GM19463 (cell line): ENCODE measurements at regions not wholly inside any gene's neighbourhood (a gene's known extent, or its start where the extent isn't known, plus 50 kb on each side); places are given as distances from the start of the nearest gene placed in this dataset.
"Not testable (repeated sequence)": the region's sequence is repeated elsewhere in the genome, so short reads cannot be mapped to it uniquely, and the experiment has no call there.

Experiments used
- ATAC-seq: cut with Tn5 transposase; IDR thresholded peaks from one replicate; pipeline ENCODE4 v1.9.1; 2021; ENCODE audit warnings: mild to moderate bottlenecking, moderate library complexity; ENCODE audit not compliant: unreplicated experiment

GRCh38 chr1:29634746-29635335, 398.5 kb downstream of the PTPRU start:
- no peak for ATAC-seq

- ATAC-seq = no peak
Observed at GRCh38 chr1:29634324-29634723, 398.0 kb downstream of the PTPRU start.

- ATAC-seq = no peak
Observed at GRCh38 chr1:29633771-29634170, 397.4 kb downstream of the PTPRU start.

- no peak for ATAC-seq
Observed at GRCh38 chr1:29632806-29633615, 396.7 kb downstream of the PTPRU start.

- ATAC-seq = no peak
Observed at GRCh38 chr1:29631836-29632805, 395.8 kb downstream of the PTPRU start.

DNA sequence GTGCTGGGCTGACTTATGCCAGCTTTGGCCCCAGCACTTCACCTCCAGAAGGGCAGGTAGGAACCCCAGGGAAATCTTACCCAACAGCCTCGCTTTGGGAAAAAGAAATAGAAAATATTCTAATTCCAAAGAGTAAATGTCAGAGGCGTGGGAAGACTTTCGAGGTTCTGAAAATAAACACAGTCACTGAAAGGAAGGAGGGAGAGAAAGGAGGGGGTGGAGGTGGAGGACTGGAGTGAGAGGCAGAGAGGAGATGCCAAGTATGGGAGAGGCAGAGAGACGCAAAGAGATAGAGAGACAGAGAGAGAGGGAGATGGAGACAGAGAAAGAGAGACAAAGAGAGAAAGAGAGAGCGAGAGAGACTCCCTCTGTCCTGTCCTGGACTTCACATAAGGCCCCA, 395.0 kb downstream of the PTPRU start:
- ATAC-seq = no peak

DNA sequence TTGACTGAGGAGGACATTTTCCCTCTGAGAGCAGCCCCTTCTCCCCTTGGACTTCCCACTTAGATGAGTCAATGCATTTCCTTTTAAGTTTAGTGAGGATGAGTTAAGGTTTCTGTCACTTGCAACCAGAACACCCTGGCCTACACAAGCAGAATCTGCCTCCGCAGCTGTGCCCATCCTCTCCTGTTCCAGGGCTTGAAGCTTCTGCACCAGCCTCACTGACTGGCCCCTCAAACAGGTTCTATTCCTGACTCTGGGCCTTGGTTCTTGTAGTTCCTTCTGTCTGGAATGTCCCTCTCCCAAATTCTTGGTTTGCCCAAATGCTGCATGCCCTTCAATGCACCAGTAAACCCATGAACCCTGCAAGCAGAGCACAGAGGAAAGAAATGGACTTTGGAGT, 394.4 kb downstream of the PTPRU start:
- no peak for ATAC-seq

DNA sequence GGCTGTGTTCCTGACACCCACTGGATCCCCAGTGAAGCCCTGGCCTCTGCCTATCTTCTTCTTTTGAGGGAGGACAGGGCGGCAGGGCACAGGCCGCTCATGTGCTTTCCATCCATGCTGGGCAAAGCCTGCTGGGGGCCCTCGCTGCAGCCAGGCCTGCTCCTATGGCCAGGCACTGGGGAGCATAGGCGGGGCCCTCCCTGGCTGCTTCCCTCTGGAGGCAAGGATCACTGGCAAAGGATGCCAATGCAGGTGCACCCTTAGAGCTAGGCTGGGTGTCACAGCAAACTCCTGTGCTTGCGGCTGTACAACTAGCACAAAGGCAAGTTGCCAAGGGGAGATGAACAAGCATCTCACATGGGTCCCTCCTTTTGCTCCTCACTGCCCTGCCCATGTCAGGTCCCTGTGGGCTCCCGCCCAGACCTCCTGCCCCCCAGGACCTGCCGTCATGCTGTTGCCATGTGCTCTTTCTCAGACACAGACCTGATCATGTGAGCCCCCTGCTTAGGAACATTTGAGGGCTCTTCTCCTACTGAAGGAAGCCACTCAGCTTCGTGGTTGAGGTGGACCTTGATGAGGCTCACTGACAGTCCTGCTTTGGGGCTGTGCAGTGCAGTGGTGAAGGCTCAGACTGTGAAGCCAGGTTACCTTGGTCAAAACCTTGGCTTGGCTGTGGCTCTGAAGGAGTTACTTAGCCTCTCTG, 393.6 kb downstream of the PTPRU start:
- ATAC-seq = no peak

- ATAC-seq = no peak
Observed at GRCh38 chr1:29629401-29629800, 393.1 kb downstream of the PTPRU start.

GRCh38 chr1:29628190-29628589, 391.9 kb downstream of the PTPRU start:
- no peak for ATAC-seq

- no peak for ATAC-seq
Observed at GRCh38 chr1:29626726-29627125, 390.4 kb downstream of the PTPRU start.

DNA sequence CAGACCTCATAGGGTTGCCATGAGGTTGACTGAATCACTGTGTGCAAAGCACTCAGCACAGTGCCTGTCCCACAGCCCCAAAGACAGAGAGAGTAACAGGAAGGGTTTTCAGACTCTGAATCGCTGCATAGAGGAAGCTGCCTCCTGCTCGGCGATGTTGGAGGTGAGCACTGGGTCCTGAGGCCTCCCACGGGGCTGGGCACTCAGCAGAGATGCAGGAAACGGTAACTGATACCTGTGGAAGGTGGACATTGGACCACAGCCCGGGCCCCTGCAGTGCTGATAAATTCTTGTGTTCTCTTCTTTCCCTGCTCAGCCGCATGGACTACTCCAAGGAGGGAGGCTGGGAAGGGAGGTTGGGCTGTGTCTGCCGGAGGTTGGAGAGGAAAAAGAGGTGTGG, 389.7 kb downstream of the PTPRU start:
- ATAC-seq = no peak

DNA sequence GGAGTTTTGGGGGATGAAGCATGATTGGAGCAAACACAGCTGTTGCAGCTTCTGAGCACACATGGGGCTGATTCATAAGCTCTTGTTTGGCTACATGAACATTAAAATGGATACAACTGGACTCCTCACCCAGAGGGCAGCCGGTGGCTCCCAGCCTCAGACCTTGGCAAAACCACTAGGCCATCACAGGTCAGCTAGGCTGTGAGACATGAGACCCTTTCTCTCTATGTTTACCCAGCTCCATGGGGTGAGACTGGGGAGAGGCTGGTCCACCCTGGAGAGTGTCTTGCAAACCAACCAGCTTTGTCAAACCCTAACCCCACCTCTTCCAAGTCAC, 388.7 kb downstream of the PTPRU start:
- ATAC-seq = no peak

DNA sequence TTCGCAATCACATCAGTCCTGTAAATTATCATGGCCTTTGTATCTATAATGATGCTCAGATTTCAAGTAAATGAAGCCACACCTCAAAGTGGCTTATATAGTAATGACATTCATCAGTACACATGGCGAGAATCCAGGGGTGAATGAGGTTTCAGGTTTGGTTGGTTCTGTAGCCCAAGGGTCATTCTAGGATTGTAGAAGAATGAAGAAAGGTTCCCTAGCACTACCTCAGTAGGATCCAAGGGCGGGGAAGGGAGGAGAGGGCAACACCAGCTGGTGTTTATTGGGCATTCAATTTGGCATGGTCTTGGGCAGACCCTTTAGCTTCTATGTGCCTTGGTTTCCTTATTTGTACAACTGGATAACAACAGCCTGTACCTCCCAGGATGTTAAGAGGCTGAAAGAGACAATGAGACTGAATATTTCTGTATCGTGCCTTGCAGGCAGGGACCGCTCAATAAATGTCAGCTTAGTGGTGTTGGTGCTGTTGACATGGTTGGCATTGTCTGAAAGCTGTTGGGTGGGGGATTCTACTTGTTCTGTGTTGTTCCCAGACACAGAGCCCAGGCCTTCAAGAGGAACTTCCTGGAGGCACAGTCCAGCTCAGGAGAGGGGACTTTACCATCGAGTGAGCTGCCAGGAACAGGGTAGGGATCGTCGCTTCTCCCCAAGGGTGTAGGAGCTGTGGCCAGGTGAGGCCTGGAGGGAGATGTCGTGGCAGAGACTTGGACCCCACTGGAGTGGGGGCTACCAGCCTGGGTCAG, 388.2 kb downstream of the PTPRU start:
- no peak for ATAC-seq

DNA sequence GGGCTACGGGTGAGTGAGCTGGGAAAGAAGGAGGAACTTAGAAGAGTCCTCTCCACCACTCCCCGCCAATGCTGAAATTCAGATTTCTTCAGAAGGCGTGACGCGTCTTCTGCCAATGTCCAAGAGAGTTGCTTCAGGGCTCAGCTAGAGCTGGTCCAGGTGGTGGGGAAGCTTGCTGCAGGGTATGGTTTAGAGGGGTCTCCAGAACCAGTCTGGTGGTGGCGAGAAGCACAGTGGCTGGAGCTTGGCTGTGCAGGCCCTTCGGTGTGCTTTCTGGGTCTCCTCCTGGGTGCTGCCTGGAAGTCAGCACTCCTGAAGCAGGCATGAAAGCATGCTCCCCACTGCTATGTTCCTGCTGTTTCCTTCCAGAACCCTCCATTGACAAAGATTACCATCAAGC, 387.2 kb downstream of the PTPRU start:
- ATAC-seq = no peak

DNA sequence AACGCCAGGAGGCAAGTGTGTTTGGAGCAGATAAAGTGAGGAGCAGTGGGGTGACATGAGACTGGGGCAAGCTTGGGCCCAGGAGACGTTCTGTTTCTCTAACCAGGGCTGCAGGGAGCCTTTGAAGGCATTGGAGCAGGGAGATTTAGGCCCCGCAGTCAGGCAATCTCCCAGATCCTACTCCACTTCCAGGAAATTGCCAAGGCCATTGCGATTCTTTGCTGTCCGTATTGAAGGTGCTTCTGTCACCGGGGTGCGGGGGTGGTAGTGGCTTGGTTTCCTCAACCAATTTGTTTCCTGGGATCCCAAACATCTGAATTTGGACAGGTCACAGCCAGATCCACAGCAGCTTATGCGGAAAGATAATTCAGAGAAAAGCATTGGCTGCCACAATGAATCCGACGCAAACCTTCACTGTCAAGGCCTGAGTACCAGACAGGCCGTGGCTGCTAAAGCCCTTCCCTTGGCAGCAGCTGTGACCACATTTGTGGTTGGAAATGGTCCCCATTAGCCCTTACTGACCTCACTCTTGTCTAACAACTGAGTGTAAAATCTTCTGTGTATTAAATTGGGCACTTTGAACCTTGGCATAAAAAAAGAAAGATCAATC, 385.6 kb downstream of the PTPRU start:
- no peak for ATAC-seq

GRCh38 chr1:29620631-29621030, 384.3 kb downstream of the PTPRU start:
- ATAC-seq = no peak

DNA sequence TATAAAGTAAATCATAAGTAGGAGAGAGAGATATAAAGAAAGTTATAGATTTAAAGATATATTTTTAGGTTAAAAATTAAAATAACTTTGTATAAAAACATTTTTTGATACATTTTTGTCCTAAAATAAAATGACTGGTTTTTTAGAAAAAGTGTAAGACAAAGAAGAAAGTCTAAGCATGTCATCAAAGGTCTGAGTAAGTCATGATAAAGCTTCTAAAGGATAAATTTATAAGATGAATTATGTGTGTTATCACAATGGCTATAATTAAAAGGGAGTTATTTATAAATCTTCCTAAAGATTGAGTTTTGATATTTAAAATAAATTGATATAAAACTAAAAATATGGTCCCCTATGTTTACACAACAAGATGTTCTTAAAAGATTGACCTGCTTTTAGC, 370.9 kb downstream of the PTPRU start:
- ATAC-seq = no peak

DNA sequence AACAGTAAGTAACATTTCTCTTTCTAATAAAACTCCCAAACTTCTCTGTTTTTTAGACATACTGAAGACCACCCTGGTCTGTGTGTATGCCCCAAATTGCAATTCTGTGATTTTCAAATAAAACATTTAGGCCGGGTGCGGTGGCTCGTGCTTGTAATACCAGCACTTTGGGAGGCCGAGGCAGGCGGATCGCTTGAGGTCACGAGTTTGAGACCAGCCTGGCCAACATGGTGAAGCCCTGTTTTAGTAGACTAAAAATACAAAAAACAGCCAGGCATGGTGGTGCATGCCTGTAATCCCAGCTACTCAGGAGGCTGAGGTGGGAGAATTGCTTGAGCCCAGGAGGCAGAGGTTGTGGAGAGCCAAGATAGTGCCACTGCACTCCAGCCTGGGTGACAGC, 368.5 kb downstream of the PTPRU start:
- not testable (repeated sequence) for ATAC-seq

- no peak for ATAC-seq
Observed at GRCh38 chr1:29603622-29604021, 367.3 kb downstream of the PTPRU start.
